Testis (tissue), 2 donors: ENCODE measurements at regions not wholly inside any gene's neighbourhood (a gene's known extent, or its start where the extent isn't known, plus 50 kb on each side); places are given as distances from the start of the nearest gene placed in this dataset.

Experiments used
- DNase-seq: peaks from one replicate; pipeline ENCODE4 v3.0.0-alpha.2; 2019
- H3K27ac ChIP-seq, 2 donors: fragments of 200-600 bp; sonication (generic); one replicate each; pipeline ENCODE4 v1.5.1; 2019
- H3K27me3 ChIP-seq: fragments of 200-600 bp; sonication (generic); one replicate; pipeline ENCODE4 v1.5.1; 2019
- H3K36me3 ChIP-seq: fragments of 200-600 bp; sonication (generic); one replicate; pipeline ENCODE4 v1.5.1; 2017; ENCODE audit warnings: low read depth; ENCODE audit errors: missing control alignments
- H3K4me1 ChIP-seq: fragments of 200-600 bp; sonication (generic); one replicate; pipeline ENCODE4 v1.5.1; 2019
- H3K4me3 ChIP-seq, 2 donors: fragments of 200-600 bp; sonication (generic); one replicate each; pipeline ENCODE4 v1.5.1; 2017 to 2019
- H3K9me3 ChIP-seq: fragments of 200-600 bp; sonication (generic); one replicate; pipeline ENCODE4 v1.5.1; 2017
- POLR2A ChIP-seq: fragments of 450-650 bp; IDR thresholded peaks from one replicate; pipeline ENCODE4 v1.6.1; 2017; ENCODE audit warnings: antibody characterized with exemption, mild to moderate bottlenecking, moderate library complexity
- WGBS, 2 donors: methylation state at CpG; one replicate each; pipeline ENCODE4 v1.1.5; 2018; 5-methylcytosine and 5-hydroxymethylcytosine counted together
- intact Hi-C: fragments of 100-400 bp; cut with DNase I; formaldehyde crosslinking; loops from one replicate; pipeline ENCODE4 v1.15.1; 2023; ENCODE audit warnings: low total_unique reads
- TF ChIP-seq, protein P1 (sequence below), 3 experiments: fragments of 450-650 bp in 2 of 3; fragments of 200-600 bp in 1 of 3; sonication (generic) in 1 of 3; IDR thresholded peaks; one replicate each; pipeline ENCODE4 v1.5.1; 2016 to 2019; ENCODE audit warnings: antibody characterized with exemption in 3 of 3, mild to moderate bottlenecking in 2 of 3, moderate library complexity in 1 of 3

DNA sequence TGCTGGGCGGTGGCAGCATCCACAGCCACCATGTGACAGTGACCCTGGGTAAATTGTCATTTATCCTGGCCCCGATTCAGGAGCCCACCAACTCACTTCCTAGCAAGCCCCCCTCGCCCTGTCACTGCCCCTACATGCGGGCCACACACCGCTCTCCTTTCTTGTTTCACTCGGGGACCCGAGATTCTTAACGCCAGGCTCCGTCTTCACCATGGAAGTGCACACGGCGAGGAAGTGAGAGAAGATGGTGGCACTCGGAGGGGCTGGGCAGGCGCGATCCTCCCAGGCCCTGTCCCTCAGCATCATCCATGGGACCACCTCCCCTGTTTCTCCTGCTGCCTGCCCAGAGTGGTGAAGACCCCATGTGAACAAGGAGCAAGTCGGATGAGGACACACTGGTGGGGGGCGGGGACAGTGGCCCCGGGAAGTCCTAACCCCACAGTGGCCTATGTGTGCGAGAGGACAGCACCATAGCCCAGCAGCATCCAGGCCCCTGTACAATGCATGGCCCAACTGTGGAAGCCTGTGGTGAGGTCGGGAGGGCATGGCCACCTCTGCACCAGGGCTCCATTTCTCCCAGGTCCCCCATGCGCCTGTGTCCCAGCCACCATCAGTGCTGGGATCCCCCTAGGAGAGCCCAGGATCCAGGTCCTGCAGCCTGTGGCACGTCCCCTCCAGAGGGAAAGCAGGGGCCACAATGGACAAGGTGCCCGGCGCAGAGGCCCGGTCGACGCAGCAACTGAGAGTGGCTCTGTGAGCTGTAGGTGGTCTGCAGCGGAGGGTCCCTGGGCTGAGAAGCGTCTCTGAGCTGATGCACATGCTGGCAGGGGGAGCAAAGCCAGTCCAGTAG is 262.8 kb downstream of the BRD1 start:
- TF ChIP-seq, protein P1, sequence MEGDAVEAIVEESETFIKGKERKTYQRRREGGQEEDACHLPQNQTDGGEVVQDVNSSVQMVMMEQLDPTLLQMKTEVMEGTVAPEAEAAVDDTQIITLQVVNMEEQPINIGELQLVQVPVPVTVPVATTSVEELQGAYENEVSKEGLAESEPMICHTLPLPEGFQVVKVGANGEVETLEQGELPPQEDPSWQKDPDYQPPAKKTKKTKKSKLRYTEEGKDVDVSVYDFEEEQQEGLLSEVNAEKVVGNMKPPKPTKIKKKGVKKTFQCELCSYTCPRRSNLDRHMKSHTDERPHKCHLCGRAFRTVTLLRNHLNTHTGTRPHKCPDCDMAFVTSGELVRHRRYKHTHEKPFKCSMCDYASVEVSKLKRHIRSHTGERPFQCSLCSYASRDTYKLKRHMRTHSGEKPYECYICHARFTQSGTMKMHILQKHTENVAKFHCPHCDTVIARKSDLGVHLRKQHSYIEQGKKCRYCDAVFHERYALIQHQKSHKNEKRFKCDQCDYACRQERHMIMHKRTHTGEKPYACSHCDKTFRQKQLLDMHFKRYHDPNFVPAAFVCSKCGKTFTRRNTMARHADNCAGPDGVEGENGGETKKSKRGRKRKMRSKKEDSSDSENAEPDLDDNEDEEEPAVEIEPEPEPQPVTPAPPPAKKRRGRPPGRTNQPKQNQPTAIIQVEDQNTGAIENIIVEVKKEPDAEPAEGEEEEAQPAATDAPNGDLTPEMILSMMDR (IDR thresholded peaks at IDR 0.05) = no peak
- no peak for TF ChIP-seq POLR2A
- Histone ChIP-seq H3K36me3 (no peaks in the 10 kb centered on the region), H3K27me3 (no peaks in the 10 kb centered on the region), H3K9me3 (no peaks in the 10 kb centered on the region), H3K4me1 (no peaks in the 10 kb centered on the region), H3K27ac (no peak overlapping the region), H3K4me3 (no peak overlapping the region)
- no peak for DNase-seq
- intact Hi-C loops = no loop called here
- WGBS, 2 donors = 95% methylated on average over 15 to 28 of the region's 28 CpGs

DNA sequence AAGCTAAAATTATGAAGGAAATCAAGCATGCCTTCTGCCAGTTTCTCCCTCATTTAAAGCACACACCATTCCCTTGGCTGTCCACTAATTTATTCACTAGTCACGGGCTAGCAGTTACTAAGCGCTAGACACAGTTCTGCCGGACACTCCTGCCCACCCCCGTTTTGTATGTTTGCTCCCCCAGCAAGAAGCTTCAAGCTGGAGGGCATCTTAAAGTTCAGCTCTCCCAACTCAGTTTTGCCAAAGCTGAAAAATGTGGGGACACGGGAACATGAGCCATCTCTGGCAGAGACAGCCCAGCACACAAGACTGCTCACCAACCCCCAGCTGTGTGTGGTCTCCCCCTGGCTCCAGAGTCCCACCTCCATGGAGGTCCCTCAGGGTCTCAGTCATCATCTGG is 263.6 kb downstream of the BRD1 start:
- H3K27ac ChIP-seq = no peak overlapping the region
- intact Hi-C loops = no loop called here
- WGBS, 2 donors = 88 to 90% methylated on average over 5 of the region's 5 CpGs
- TF ChIP-seq, protein P1 (IDR thresholded peaks at IDR 0.05) = no peak
- no peak for TF ChIP-seq POLR2A
- no peaks in the 10 kb centered on the region for H3K9me3 ChIP-seq
- no peaks in the 10 kb centered on the region for H3K36me3 ChIP-seq
- no peaks in the 10 kb centered on the region for H3K27me3 ChIP-seq
- no peaks in the 10 kb centered on the region for H3K4me1 ChIP-seq
- H3K4me3 ChIP-seq = no peak overlapping the region
- DNase-seq = no peak

DNA sequence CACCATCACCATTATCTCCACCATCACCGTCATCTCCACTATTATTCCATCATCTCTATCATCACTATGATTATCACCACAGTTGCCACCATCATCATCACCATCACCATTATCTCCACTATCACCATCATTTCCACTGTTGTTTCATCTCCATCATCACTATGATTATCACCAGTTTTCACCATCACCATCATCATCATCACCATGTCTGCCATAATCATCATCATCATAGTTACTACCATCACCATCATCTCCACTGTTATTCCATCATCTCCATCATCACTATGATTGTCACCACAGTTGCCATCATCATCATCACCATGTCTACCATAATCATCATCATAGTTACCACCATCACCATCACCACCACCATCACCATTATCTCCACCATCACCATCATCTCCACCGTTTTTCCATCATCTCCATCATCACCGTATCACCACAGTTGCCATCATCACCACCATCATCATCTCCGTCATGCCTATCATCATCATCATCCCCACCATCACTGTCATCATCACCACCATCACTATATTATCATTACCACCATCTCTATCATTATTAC is 264.9 kb downstream of the BRD1 start:
- no peak for DNase-seq
- no peak for TF ChIP-seq POLR2A
- TF ChIP-seq, protein P1 (IDR thresholded peaks at IDR 0.05) = no peak
- Histone ChIP-seq H3K27me3 (no peaks in the 10 kb centered on the region), H3K36me3 (no peaks in the 10 kb centered on the region), H3K27ac (no peak overlapping the region), H3K4me1 (no peaks in the 10 kb centered on the region), H3K4me3 (no peak overlapping the region), H3K9me3 (no peaks in the 10 kb centered on the region)
- 91 to 95% methylated on average over 4 of the region's 4 CpGs for WGBS, 2 donors
- intact Hi-C loops = no loop called here

DNA sequence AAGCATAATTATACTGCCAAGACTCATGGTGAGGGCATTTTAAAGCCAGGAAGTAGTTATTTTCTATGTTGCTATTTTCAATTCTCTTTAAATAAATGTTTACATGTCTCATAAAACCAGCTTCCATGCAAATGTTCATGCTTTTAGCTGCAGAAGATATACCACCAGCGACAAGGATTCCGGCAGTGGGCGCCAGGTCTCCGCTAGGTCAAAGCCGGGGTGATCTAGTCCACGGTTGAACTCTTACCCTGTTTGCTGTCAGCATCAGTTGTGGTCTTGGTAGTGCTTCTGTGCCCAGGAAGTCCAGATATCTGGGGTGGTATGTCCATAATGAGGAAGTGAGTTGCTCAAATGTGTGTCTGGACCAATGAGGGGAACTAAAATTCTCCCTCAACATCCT is 265.7 kb downstream of the BRD1 start:
- 92 to 94% methylated on average over 6 of the region's 6 CpGs for WGBS, 2 donors
- no peak overlapping the region for H3K27ac ChIP-seq
- intact Hi-C loops = no loop called here
- no peaks in the 10 kb centered on the region for H3K4me1 ChIP-seq
- DNase-seq = no peak
- H3K36me3 ChIP-seq = no peaks in the 10 kb centered on the region
- TF ChIP-seq POLR2A = no peak
- TF ChIP-seq, protein P1 (IDR thresholded peaks at IDR 0.05) = no peak
- no peaks in the 10 kb centered on the region for H3K27me3 ChIP-seq
- H3K9me3 ChIP-seq = no peaks in the 10 kb centered on the region
- H3K4me3 ChIP-seq = no peak overlapping the region
